ENCODE measurements at regions not wholly inside any gene's neighbourhood (a gene's known extent, or its start where the extent isn't known, plus 50 kb on each side); places are given as distances from the start of the nearest gene placed in this dataset.

DNA sequence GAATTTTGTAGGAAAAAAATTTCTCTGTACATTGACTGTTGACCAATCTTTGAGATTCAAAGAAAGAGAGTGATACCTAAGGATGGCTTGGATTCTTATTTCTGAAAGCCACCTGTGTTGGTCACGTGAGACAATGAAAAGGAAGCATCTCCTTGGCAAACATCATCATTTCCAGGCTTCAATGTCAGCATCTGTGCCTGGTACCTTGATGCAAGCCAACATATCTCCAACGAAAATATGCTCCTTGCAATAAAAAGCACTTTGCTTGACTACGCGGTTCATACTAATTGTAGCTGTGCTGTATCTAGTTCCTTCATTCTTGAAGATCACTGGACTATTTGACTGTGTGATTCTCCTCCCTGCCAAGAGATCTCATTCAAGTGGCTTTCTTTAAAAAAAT lies 503.4 kb upstream of the PSMD7 start (continued):
- TF ChIP-seq, protein P1, sequence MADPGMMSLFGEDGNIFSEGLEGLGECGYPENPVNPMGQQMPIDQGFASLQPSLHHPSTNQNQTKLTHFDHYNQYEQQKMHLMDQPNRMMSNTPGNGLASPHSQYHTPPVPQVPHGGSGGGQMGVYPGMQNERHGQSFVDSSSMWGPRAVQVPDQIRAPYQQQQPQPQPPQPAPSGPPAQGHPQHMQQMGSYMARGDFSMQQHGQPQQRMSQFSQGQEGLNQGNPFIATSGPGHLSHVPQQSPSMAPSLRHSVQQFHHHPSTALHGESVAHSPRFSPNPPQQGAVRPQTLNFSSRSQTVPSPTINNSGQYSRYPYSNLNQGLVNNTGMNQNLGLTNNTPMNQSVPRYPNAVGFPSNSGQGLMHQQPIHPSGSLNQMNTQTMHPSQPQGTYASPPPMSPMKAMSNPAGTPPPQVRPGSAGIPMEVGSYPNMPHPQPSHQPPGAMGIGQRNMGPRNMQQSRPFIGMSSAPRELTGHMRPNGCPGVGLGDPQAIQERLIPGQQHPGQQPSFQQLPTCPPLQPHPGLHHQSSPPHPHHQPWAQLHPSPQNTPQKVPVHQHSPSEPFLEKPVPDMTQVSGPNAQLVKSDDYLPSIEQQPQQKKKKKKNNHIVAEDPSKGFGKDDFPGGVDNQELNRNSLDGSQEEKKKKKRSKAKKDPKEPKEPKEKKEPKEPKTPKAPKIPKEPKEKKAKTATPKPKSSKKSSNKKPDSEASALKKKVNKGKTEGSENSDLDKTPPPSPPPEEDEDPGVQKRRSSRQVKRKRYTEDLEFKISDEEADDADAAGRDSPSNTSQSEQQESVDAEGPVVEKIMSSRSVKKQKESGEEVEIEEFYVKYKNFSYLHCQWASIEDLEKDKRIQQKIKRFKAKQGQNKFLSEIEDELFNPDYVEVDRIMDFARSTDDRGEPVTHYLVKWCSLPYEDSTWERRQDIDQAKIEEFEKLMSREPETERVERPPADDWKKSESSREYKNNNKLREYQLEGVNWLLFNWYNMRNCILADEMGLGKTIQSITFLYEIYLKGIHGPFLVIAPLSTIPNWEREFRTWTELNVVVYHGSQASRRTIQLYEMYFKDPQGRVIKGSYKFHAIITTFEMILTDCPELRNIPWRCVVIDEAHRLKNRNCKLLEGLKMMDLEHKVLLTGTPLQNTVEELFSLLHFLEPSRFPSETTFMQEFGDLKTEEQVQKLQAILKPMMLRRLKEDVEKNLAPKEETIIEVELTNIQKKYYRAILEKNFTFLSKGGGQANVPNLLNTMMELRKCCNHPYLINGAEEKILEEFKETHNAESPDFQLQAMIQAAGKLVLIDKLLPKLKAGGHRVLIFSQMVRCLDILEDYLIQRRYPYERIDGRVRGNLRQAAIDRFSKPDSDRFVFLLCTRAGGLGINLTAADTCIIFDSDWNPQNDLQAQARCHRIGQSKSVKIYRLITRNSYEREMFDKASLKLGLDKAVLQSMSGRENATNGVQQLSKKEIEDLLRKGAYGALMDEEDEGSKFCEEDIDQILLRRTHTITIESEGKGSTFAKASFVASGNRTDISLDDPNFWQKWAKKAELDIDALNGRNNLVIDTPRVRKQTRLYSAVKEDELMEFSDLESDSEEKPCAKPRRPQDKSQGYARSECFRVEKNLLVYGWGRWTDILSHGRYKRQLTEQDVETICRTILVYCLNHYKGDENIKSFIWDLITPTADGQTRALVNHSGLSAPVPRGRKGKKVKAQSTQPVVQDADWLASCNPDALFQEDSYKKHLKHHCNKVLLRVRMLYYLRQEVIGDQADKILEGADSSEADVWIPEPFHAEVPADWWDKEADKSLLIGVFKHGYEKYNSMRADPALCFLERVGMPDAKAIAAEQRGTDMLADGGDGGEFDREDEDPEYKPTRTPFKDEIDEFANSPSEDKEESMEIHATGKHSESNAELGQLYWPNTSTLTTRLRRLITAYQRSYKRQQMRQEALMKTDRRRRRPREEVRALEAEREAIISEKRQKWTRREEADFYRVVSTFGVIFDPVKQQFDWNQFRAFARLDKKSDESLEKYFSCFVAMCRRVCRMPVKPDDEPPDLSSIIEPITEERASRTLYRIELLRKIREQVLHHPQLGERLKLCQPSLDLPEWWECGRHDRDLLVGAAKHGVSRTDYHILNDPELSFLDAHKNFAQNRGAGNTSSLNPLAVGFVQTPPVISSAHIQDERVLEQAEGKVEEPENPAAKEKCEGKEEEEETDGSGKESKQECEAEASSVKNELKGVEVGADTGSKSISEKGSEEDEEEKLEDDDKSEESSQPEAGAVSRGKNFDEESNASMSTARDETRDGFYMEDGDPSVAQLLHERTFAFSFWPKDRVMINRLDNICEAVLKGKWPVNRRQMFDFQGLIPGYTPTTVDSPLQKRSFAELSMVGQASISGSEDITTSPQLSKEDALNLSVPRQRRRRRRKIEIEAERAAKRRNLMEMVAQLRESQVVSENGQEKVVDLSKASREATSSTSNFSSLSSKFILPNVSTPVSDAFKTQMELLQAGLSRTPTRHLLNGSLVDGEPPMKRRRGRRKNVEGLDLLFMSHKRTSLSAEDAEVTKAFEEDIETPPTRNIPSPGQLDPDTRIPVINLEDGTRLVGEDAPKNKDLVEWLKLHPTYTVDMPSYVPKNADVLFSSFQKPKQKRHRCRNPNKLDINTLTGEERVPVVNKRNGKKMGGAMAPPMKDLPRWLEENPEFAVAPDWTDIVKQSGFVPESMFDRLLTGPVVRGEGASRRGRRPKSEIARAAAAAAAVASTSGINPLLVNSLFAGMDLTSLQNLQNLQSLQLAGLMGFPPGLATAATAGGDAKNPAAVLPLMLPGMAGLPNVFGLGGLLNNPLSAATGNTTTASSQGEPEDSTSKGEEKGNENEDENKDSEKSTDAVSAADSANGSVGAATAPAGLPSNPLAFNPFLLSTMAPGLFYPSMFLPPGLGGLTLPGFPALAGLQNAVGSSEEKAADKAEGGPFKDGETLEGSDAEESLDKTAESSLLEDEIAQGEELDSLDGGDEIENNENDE (IDR thresholded peaks at IDR 0.05; ENCODE audit: insufficient replicate concordance, low read length) = no peak
- TF ChIP-seq GABPA (IDR thresholded peaks at IDR 0.05; ENCODE audit: borderline replicate concordance, insufficient read depth, low read length) = no peak

Data from H1 (cell line).